GM19438 (cell line): ENCODE measurements at regions not wholly inside any gene's neighbourhood (a gene's known extent, or its start where the extent isn't known, plus 50 kb on each side); places are given as distances from the start of the nearest gene placed in this dataset.

Experiments
- ATAC-seq: cut with Tn5 transposase; IDR thresholded peaks from one replicate; pipeline ENCODE4 v1.9.1; 2021; ENCODE audit warnings: low read depth; ENCODE audit not compliant: unreplicated experiment

- no peak for ATAC-seq
Measured at GRCh38 chr5:143671674-143672569, 140.0 kb upstream of the HMHB1 start.

GRCh38 chr5:143671021-143671420 lies 140.9 kb upstream of the HMHB1 start:
- ATAC-seq: no peak

- no peak for ATAC-seq
Measured at GRCh38 chr5:143665866-143666265, 146.1 kb upstream of the HMHB1 start.

- ATAC-seq: no peak
Measured at GRCh38 chr5:143664623-143665022, 147.3 kb upstream of the HMHB1 start.

- ATAC-seq: no peak
Measured at GRCh38 chr5:143663872-143664271, 148.1 kb upstream of the HMHB1 start.

GRCh38 chr5:143662020-143662419 lies 149.9 kb upstream of the HMHB1 start:
- no peak for ATAC-seq

- ATAC-seq: no peak
Measured at GRCh38 chr5:143660625-143661024, 151.3 kb upstream of the HMHB1 start.

- ATAC-seq: no peak
Measured at GRCh38 chr5:143659599-143660238, 152.2 kb upstream of the HMHB1 start.

GRCh38 chr5:143658956-143659355 lies 153.0 kb upstream of the HMHB1 start:
- ATAC-seq: no peak

GRCh38 chr5:143657647-143658285 lies 154.2 kb upstream of the HMHB1 start:
- ATAC-seq: no peak

GRCh38 chr5:143653766-143654282 lies 158.1 kb upstream of the HMHB1 start:
- no peak for ATAC-seq

GRCh38 chr5:143653256-143653655 lies 158.7 kb upstream of the HMHB1 start:
- no peak for ATAC-seq

- no peak for ATAC-seq
Measured at GRCh38 chr5:143652108-143652700, 159.8 kb upstream of the HMHB1 start.

GRCh38 chr5:143649937-143650621 lies 161.9 kb upstream of the HMHB1 start:
- no peak for ATAC-seq

- no peak for ATAC-seq
Measured at GRCh38 chr5:143648696-143649095, 163.3 kb upstream of the HMHB1 start.

GRCh38 chr5:143646961-143647360 lies 165.0 kb upstream of the HMHB1 start:
- no peak for ATAC-seq

- no peak for ATAC-seq
Measured at GRCh38 chr5:143645356-143645755, 166.6 kb upstream of the HMHB1 start.

- ATAC-seq: no peak
Measured at GRCh38 chr5:143644727-143645126, 167.2 kb upstream of the HMHB1 start.

- no peak for ATAC-seq
Measured at GRCh38 chr5:143642791-143643190, 169.2 kb upstream of the HMHB1 start.
